GM12878 (cell line): ENCODE measurements at regions not wholly inside any gene's neighbourhood (a gene's known extent, or its start where the extent isn't known, plus 50 kb on each side); places are given as distances from the start of the nearest gene placed in this dataset.

ENCODE experiments used
- ATAC-seq: fragments of 200-7000 bp; cut with Tn5 transposase; 3 replicates; pipeline ENCODE4 v1.9.1; 2020; ENCODE audit warnings: mild to moderate bottlenecking, moderate library complexity
- BruUV-seq: library from RNA; stranded (reverse); fragments of 400-500 nt; replicated peaks from 2 replicates; lab custom pipeline; 2021; lab: Mats Ljungman, UMichigan
- CTCF ChIA-PET: fragments of 300-600 bp; sonication (Branson Sonifier 250); formaldehyde crosslinking; extraction: SDS; loops from one replicate; lab custom pipeline; 2021; ENCODE audit warnings: inconsistent platforms; lab: Yijun Ruan, JAX
- POLR2A ChIA-PET: fragments of 350-600 bp; formaldehyde crosslinking; extraction: SDS; loops from one replicate; lab custom pipeline; 2021; ENCODE audit warnings: inconsistent platforms; lab: Charles Lee
- RAD21 ChIA-PET: fragments of 300-600 bp; sonication (Branson Sonifier 250); formaldehyde crosslinking; loops from one replicate; lab custom pipeline; 2023; ENCODE audit warnings: antibody characterized with exemption; ENCODE audit not compliant: unreplicated experiment; lab: Charles Lee
- SMC1A ChIA-PET: fragments of 300-600 bp; sonication (Branson Sonifier 250); formaldehyde crosslinking; loops from one replicate; lab custom pipeline; 2023; ENCODE audit not compliant: unreplicated experiment, uncharacterized antibody; lab: Charles Lee
- DNase-seq: peaks from one replicate; pipeline ENCODE4 v3.0.0-alpha.2; 2011; ENCODE audit warnings: low read depth, low spot score
- FAIRE-seq: peaks from 3 replicates; lab custom pipeline; 2011; peaks lifted over from hg19 to GRCh38; lab: Jason Lieb, UNC
- H2AFZ ChIP-seq: 2 replicates; pipeline ENCODE4 v1.6.0; 2011; ENCODE audit warnings: low read depth, low read length, control low read depth; ENCODE audit not compliant: control insufficient read depth
- H3K27ac ChIP-seq: 2 replicates; pipeline ENCODE4 v1.5.1; 2011; ENCODE audit warnings: control low read depth; ENCODE audit not compliant: control insufficient read depth, insufficient read depth
- H3K27me3 ChIP-seq, 2 experiments: replicated peaks in 1 of 2; 2 replicates each; pipeline versions ENCODE4 v1.6.0 to v1.6.1; 2011; ENCODE audit warnings: low read length in 1 of 2; ENCODE audit not compliant: control insufficient read depth in 2 of 2, insufficient read depth in 2 of 2
- H3K36me3 ChIP-seq, 2 experiments: 2 replicates each; pipeline ENCODE4 v1.5.1; 2011; ENCODE audit warnings: low read length in 1 of 2; ENCODE audit not compliant: control insufficient read depth in 2 of 2, insufficient read depth in 2 of 2
- H3K4me1 ChIP-seq: 2 replicates; pipeline ENCODE4 v1.6.1; 2011; ENCODE audit warnings: mild to moderate bottlenecking, low read length, moderate library complexity, mixed read lengths; ENCODE audit not compliant: control insufficient read depth, insufficient read depth
- H3K4me2 ChIP-seq: 2 replicates; pipeline ENCODE4 v1.6.0; 2011; ENCODE audit warnings: control low read depth; ENCODE audit not compliant: control insufficient read depth, insufficient read depth
- H3K4me3 ChIP-seq: fragments of 200-600 bp; sonication (generic); 2 replicates; pipeline ENCODE4 v1.5.1; 2016
- H3K79me2 ChIP-seq: 2 replicates; pipeline ENCODE4 v1.6.0; 2011; ENCODE audit warnings: low read length; ENCODE audit not compliant: control insufficient read depth, insufficient read depth
- H3K9ac ChIP-seq: 2 replicates; pipeline ENCODE4 v1.8.0; 2011; ENCODE audit warnings: low read length, control low read depth, mixed read lengths; ENCODE audit not compliant: control insufficient read depth, insufficient read depth
- H3K9me3 ChIP-seq: replicated peaks from 3 replicates; pipeline ENCODE4 v1.5.1; 2011; ENCODE audit warnings: mild to moderate bottlenecking, low read length; ENCODE audit not compliant: control insufficient read depth, insufficient read depth
- H4K20me1 ChIP-seq: 2 replicates; pipeline ENCODE4 v1.6.0; 2011; ENCODE audit not compliant: control insufficient read depth, insufficient read depth
- CEBPB ChIP-seq, 2 experiments: fragments of 150-350 bp in 1 of 2; IDR thresholded peaks; 2 replicates each; pipeline ENCODE4 v1.6.1; 2012 to 2014; ENCODE audit warnings: low read depth in 2 of 2, low read length in 2 of 2, borderline replicate concordance in 1 of 2, inconsistent platforms in 1 of 2
- ESRRA ChIP-seq: IDR thresholded peaks from 2 replicates; pipeline ENCODE4 v1.6.1; 2012; ENCODE audit warnings: mild to moderate bottlenecking, low read length, improper control_type of control experiment
- MEF2A ChIP-seq: IDR thresholded peaks from 2 replicates; pipeline ENCODE4 v1.6.1; 2011; ENCODE audit warnings: low read depth, mild to moderate bottlenecking, low read length, moderate library complexity; ENCODE audit not compliant: insufficient read depth
- MTA3 ChIP-seq: IDR thresholded peaks from 2 replicates; pipeline ENCODE4 v1.6.1; 2012; ENCODE audit warnings: low read length, inconsistent platforms, borderline replicate concordance
- NFYA ChIP-seq: IDR thresholded peaks from 2 replicates; pipeline ENCODE4 v1.6.1; 2011; ENCODE audit warnings: low read depth, mild to moderate bottlenecking, low read length, improper control_type of control experiment, borderline replicate concordance
- SPI1 ChIP-seq: IDR thresholded peaks from 2 replicates; pipeline ENCODE4 v1.6.1; 2011; ENCODE audit warnings: low read depth, mild to moderate bottlenecking, low read length, moderate library complexity, borderline replicate concordance; ENCODE audit not compliant: insufficient read depth
- SREBF2 ChIP-seq: IDR thresholded peaks from 2 replicates; pipeline ENCODE4 v1.6.1; 2012; ENCODE audit warnings: mild to moderate bottlenecking, low read length
- ZNF24 ChIP-seq: fragments of 450-650 bp; IDR thresholded peaks from 2 replicates; pipeline ENCODE4 v1.6.1; 2017; ENCODE audit warnings: antibody characterized with exemption, mild to moderate bottlenecking
- WGBS: methylation state at CpG from one replicate; pipeline ENCODE4 v1.1.6; 2016; ENCODE audit warnings: low lambda C conversion rate; ENCODE audit not compliant: insufficient replicate concordance, insufficient coverage; ENCODE audit errors: missing lambda C conversion rate; 5-methylcytosine and 5-hydroxymethylcytosine counted together
- in situ Hi-C: fragments of 300-500 bp; cut with MboI; formaldehyde crosslinking; loops from 9 replicates; pipeline ENCODE4 v1.14.3; 2018; ENCODE audit warnings: mixed read lengths
- intact Hi-C: fragments of 100-400 bp; cut with micrococcal nuclease; formaldehyde crosslinking; loops from one replicate; pipeline ENCODE4 v1.14.2; 2022; ENCODE audit not compliant: unreplicated experiment
- TF ChIP-seq, protein P1 (sequence below): fragments of 450-650 bp; IDR thresholded peaks from 2 replicates; pipeline ENCODE4 v1.6.1; 2017; ENCODE audit warnings: mild to moderate bottlenecking, low read depth, inconsistent platforms; ENCODE audit not compliant: poor library complexity, severe bottlenecking
- TF ChIP-seq, protein P2 (sequence below): fragments of 450-650 bp; IDR thresholded peaks from 2 replicates; pipeline ENCODE4 v1.6.1; 2017; ENCODE audit warnings: borderline replicate concordance
- TF ChIP-seq, protein P3 (sequence below): fragments of 450-650 bp; IDR thresholded peaks from 2 replicates; pipeline ENCODE4 v1.6.1; 2017; ENCODE audit warnings: low read depth, mild to moderate bottlenecking, moderate library complexity
- TF ChIP-seq, protein P4 (sequence below): fragments of 450-650 bp; IDR thresholded peaks from 2 replicates; pipeline ENCODE4 v1.6.1; 2017; ENCODE audit warnings: mild to moderate bottlenecking, moderate library complexity

DNA sequence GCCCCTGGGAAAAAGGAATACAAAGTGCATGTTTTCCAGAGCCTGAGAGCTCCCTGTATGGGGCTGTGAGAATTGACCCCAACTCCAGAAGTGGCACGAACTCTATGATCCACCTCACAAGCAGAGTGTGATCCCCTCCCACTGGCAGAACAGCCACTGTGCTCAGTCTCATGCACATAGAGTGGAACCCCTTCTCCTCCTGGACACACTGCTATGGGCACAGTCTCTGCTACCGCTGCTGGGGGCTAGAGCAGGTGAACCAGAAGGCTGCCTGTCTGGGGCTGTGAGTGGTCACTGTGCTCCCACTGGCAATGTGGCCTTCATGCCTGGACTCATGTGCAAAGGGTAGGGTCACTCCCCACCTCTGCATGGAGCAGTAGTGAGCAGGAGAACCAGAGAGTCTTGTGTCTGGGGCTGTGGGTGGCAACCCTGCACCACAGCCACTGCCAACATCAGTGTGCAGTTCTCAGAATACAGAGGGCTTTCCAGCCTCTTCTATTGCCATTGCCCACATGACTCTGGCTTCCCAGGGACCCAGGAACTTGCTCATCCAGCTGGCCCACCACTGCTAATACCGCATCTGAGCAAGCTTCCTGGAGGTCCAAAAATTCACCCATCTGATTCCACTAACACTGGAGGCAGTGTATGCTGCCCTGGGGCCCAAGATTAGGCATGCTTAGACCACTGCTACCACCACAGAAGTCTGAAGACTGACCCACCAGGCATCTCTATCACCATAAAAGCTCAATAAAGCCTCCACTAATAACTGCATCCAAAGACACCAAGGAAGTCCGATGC, 343.7 kb upstream of the SOX14 start:
- 24% methylated on average over 4 of the region's 4 CpGs for WGBS
- ChIA-PET RAD21 (no interaction called here), SMC1A (no interaction called here), CTCF (no interaction called here), POLR2A (no interaction called here)
- Histone ChIP-seq H3K9me3 (no peaks in the 10 kb centered on the region; the same call in 2 of the 3 replicates), H3K4me3 (no peak overlapping the region), H3K36me3 (no peaks in the 10 kb centered on the region), H3K9ac (no peak overlapping the region), H3K27ac (no peak overlapping the region), H2AFZ (no peak overlapping the region), H3K79me2 (no peaks in the 10 kb centered on the region), H4K20me1 (no peaks in the 10 kb centered on the region), H3K27me3 (no peaks in the 10 kb centered on the region), H3K4me2 (no peak overlapping the region), H3K4me1 (no peaks in the 10 kb centered on the region)
- no peak for ATAC-seq
- BruUV-seq: no TSS peak
- in situ Hi-C loops (no loop called here), intact Hi-C loops (no loop called here)
- no peak for FAIRE-seq
- DNase-seq: no peak
- no peak for TF ChIP-seq ESRRA
- no peak for TF ChIP-seq SPI1
- no peak for TF ChIP-seq MTA3
- no peak for TF ChIP-seq MEF2A
- TF ChIP-seq SREBF2: no peak
- TF ChIP-seq, protein P1, sequence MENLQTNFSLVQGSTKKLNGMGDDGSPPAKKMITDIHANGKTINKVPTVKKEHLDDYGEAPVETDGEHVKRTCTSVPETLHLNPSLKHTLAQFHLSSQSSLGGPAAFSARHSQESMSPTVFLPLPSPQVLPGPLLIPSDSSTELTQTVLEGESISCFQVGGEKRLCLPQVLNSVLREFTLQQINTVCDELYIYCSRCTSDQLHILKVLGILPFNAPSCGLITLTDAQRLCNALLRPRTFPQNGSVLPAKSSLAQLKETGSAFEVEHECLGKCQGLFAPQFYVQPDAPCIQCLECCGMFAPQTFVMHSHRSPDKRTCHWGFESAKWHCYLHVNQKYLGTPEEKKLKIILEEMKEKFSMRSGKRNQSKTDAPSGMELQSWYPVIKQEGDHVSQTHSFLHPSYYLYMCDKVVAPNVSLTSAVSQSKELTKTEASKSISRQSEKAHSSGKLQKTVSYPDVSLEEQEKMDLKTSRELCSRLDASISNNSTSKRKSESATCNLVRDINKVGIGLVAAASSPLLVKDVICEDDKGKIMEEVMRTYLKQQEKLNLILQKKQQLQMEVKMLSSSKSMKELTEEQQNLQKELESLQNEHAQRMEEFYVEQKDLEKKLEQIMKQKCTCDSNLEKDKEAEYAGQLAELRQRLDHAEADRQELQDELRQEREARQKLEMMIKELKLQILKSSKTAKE: no peak
- TF ChIP-seq CEBPB (IDR thresholded peaks at IDR 0.05; ENCODE audit: borderline replicate concordance in 1 of 2, low read depth in 2 of 2, low read length in 2 of 2): no peak
- TF ChIP-seq ZNF24: no peak
- TF ChIP-seq, protein P2, sequence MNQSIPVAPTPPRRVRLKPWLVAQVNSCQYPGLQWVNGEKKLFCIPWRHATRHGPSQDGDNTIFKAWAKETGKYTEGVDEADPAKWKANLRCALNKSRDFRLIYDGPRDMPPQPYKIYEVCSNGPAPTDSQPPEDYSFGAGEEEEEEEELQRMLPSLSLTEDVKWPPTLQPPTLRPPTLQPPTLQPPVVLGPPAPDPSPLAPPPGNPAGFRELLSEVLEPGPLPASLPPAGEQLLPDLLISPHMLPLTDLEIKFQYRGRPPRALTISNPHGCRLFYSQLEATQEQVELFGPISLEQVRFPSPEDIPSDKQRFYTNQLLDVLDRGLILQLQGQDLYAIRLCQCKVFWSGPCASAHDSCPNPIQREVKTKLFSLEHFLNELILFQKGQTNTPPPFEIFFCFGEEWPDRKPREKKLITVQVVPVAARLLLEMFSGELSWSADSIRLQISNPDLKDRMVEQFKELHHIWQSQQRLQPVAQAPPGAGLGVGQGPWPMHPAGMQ: no peak
- TF ChIP-seq, protein P3, sequence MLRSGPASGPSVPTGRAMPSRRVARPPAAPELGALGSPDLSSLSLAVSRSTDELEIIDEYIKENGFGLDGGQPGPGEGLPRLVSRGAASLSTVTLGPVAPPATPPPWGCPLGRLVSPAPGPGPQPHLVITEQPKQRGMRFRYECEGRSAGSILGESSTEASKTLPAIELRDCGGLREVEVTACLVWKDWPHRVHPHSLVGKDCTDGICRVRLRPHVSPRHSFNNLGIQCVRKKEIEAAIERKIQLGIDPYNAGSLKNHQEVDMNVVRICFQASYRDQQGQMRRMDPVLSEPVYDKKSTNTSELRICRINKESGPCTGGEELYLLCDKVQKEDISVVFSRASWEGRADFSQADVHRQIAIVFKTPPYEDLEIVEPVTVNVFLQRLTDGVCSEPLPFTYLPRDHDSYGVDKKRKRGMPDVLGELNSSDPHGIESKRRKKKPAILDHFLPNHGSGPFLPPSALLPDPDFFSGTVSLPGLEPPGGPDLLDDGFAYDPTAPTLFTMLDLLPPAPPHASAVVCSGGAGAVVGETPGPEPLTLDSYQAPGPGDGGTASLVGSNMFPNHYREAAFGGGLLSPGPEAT: no peak
- TF ChIP-seq, protein P4, sequence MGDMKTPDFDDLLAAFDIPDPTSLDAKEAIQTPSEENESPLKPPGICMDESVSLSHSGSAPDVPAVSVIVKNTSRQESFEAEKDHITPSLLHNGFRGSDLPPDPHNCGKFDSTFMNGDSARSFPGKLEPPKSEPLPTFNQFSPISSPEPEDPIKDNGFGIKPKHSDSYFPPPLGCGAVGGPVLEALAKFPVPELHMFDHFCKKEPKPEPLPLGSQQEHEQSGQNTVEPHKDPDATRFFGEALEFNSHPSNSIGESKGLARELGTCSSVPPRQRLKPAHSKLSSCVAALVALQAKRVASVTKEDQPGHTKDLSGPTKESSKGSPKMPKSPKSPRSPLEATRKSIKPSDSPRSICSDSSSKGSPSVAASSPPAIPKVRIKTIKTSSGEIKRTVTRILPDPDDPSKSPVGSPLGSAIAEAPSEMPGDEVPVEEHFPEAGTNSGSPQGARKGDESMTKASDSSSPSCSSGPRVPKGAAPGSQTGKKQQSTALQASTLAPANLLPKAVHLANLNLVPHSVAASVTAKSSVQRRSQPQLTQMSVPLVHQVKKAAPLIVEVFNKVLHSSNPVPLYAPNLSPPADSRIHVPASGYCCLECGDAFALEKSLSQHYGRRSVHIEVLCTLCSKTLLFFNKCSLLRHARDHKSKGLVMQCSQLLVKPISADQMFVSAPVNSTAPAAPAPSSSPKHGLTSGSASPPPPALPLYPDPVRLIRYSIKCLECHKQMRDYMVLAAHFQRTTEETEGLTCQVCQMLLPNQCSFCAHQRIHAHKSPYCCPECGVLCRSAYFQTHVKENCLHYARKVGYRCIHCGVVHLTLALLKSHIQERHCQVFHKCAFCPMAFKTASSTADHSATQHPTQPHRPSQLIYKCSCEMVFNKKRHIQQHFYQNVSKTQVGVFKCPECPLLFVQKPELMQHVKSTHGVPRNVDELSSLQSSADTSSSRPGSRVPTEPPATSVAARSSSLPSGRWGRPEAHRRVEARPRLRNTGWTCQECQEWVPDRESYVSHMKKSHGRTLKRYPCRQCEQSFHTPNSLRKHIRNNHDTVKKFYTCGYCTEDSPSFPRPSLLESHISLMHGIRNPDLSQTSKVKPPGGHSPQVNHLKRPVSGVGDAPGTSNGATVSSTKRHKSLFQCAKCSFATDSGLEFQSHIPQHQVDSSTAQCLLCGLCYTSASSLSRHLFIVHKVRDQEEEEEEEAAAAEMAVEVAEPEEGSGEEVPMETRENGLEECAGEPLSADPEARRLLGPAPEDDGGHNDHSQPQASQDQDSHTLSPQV: no peak
- TF ChIP-seq NFYA: no peak
